ENCODE measurements at regions not wholly inside any gene's neighbourhood (a gene's known extent, or its start where the extent isn't known, plus 50 kb on each side); places are given as distances from the start of the nearest gene placed in this dataset.

GRCh38 chrX:5823903-5824302 lies 404.8 kb downstream of the NLGN4X start:
- TF ChIP-seq, protein P1, sequence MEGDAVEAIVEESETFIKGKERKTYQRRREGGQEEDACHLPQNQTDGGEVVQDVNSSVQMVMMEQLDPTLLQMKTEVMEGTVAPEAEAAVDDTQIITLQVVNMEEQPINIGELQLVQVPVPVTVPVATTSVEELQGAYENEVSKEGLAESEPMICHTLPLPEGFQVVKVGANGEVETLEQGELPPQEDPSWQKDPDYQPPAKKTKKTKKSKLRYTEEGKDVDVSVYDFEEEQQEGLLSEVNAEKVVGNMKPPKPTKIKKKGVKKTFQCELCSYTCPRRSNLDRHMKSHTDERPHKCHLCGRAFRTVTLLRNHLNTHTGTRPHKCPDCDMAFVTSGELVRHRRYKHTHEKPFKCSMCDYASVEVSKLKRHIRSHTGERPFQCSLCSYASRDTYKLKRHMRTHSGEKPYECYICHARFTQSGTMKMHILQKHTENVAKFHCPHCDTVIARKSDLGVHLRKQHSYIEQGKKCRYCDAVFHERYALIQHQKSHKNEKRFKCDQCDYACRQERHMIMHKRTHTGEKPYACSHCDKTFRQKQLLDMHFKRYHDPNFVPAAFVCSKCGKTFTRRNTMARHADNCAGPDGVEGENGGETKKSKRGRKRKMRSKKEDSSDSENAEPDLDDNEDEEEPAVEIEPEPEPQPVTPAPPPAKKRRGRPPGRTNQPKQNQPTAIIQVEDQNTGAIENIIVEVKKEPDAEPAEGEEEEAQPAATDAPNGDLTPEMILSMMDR (IDR thresholded peaks at IDR 0.05): no peak
- TF ChIP-seq RCOR1 (IDR thresholded peaks at IDR 0.05; ENCODE audit: low read length) (no peak), EP300 (IDR thresholded peaks at IDR 0.05; ENCODE audit: borderline replicate concordance in 1 of 2, low read depth in 1 of 2, low read length in 1 of 2) (no peak), SIN3A (IDR thresholded peaks at IDR 0.05; ENCODE audit: borderline replicate concordance, low read depth, low read length) (no peak), EZH2phosphoT487 (IDR thresholded peaks at IDR 0.05; ENCODE audit: borderline replicate concordance, low read depth) (no peak), POLR2AphosphoS5 (IDR thresholded peaks at IDR 0.05; ENCODE audit: low read depth, low read length) (no peak), REST (IDR thresholded peaks at IDR 0.05; ENCODE audit: low read depth, low read length) (no peak), MXI1 (IDR thresholded peaks at IDR 0.05; ENCODE audit: low read depth, low read length) (no peak), RAD21 (IDR thresholded peaks at IDR 0.05; ENCODE audit: low read length) (no peak), TAF1 (IDR thresholded peaks at IDR 0.05; ENCODE audit: borderline replicate concordance, low read depth, low read length) (no peak)
- TF ChIP-seq, protein P2, sequence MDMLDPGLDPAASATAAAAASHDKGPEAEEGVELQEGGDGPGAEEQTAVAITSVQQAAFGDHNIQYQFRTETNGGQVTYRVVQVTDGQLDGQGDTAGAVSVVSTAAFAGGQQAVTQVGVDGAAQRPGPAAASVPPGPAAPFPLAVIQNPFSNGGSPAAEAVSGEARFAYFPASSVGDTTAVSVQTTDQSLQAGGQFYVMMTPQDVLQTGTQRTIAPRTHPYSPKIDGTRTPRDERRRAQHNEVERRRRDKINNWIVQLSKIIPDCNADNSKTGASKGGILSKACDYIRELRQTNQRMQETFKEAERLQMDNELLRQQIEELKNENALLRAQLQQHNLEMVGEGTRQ (IDR thresholded peaks at IDR 0.05; ENCODE audit: borderline replicate concordance, low read depth, low read length): no peak

Measured in SK-N-SH (cell line).